B cell (primary cell): ENCODE measurements at regions not wholly inside any gene's neighbourhood (a gene's known extent, or its start where the extent isn't known, plus 50 kb on each side); places are given as distances from the start of the nearest gene placed in this dataset.

Experiments used
- ATAC-seq: fragments of 200-7000 bp; cut with Tn5 transposase; one replicate; pipeline ENCODE4 v1.10.0; 2021; ENCODE audit warnings: low read depth, mild to moderate bottlenecking, moderate number of reproducible peaks, moderate library complexity
- CTCF ChIA-PET: fragments of 350-600 bp; sonication (Branson Sonifier 250); formaldehyde crosslinking; loops from one replicate; lab custom pipeline; 2021; ENCODE audit warnings: antibody characterized with exemption, inconsistent platforms; lab: Charles Lee
- POLR2A ChIA-PET: fragments of 350-600 bp; sonication (Branson Sonifier 250); formaldehyde crosslinking; loops from one replicate; lab custom pipeline; 2021; ENCODE audit warnings: antibody characterized with exemption; lab: Charles Lee
- DNase-seq: peaks from one replicate; pipeline ENCODE4 v3.0.0; 2013
- H2AFZ ChIP-seq: 2 replicates; pipeline ENCODE4 v1.6.1; 2012; ENCODE audit warnings: mild to moderate bottlenecking, low read depth, low read length; ENCODE audit not compliant: insufficient read depth, poor library complexity, severe bottlenecking
- H3K27ac ChIP-seq, 2 donors: 1 replicate in 1 of 2; 2 replicates in 1 of 2; pipeline ENCODE4 v1.5.1; 2012 to 2013; ENCODE audit warnings: low read length in 2 of 2, mild to moderate bottlenecking in 2 of 2, moderate library complexity in 1 of 2
- H3K27me3 ChIP-seq, 4 experiments: fragments of 200-600 bp in 1 of 4; sonication (generic) in 1 of 4; replicated peaks in 1 of 4; 1 replicate in 2 of 4; 2 replicates in 2 of 4; pipeline versions ENCODE4 v1.6.1 to v1.7.0; 2013 to 2016; ENCODE audit warnings: low read length in 3 of 4, mild to moderate bottlenecking in 2 of 4, mixed read lengths in 1 of 4, moderate library complexity in 1 of 4; ENCODE audit not compliant: insufficient read depth in 4 of 4, control insufficient read depth in 3 of 4; ENCODE audit errors: control extremely low read depth in 1 of 4
- H3K36me3 ChIP-seq, 2 experiments: replicated peaks in 1 of 2; 1 replicate in 1 of 2; 2 replicates in 1 of 2; pipeline versions ENCODE4 v1.6.1 to v1.7.1; 2013; ENCODE audit warnings: low read length in 1 of 2; ENCODE audit not compliant: insufficient read depth in 2 of 2, control insufficient read depth in 1 of 2; ENCODE audit errors: control extremely low read depth in 1 of 2, extremely low read depth in 1 of 2
- H3K4me1 ChIP-seq, 2 donors: fragments of 200-600 bp in 1 of 2; sonication (generic) in 1 of 2; 1 replicate in 1 of 2; 2 replicates in 1 of 2; pipeline versions ENCODE4 v1.5.1 to v1.6.1; 2013 to 2017; ENCODE audit warnings: low read length in 2 of 2; ENCODE audit not compliant: control insufficient read depth in 2 of 2, insufficient read depth in 2 of 2
- H3K4me2 ChIP-seq: replicated peaks from 2 replicates; pipeline ENCODE3; 2012; ENCODE audit warnings: mild to moderate bottlenecking, low read depth, low read length; ENCODE audit not compliant: poor library complexity, severe bottlenecking
- H3K4me3 ChIP-seq, 5 experiments: fragments of 200-600 bp in 1 of 5; sonication (generic) in 1 of 5; 1 replicate in 3 of 5; 2 replicates in 2 of 5; pipeline versions ENCODE4 v1.5.1 to v1.7.0; 2011 to 2016; ENCODE audit warnings: low read length in 4 of 5, mild to moderate bottlenecking in 4 of 5, low read depth in 2 of 5, control low read depth in 1 of 5, moderate library complexity in 1 of 5; ENCODE audit not compliant: insufficient read depth in 1 of 5; ENCODE audit errors: control extremely low read depth in 1 of 5, extremely low read depth in 1 of 5
- H3K79me2 ChIP-seq: fragments of 200-600 bp; sonication (generic); one replicate; pipeline ENCODE4 v1.6.0; 2016; ENCODE audit warnings: low read length; ENCODE audit not compliant: control insufficient read depth, insufficient read depth
- H3K9ac ChIP-seq: fragments of 200-600 bp; sonication (generic); 2 replicates; pipeline ENCODE4 v1.6.1; 2017; ENCODE audit warnings: mild to moderate bottlenecking, low read length, moderate library complexity
- H3K9me3 ChIP-seq, 3 donors: one replicate each; pipeline versions ENCODE4 v1.6.1 to v1.7.1; 2013; ENCODE audit warnings: low read length in 2 of 3; ENCODE audit not compliant: control insufficient read depth in 2 of 3, insufficient read depth in 1 of 3; ENCODE audit errors: control extremely low read depth in 1 of 3
- H4K20me1 ChIP-seq: 2 replicates; pipeline ENCODE4 v1.6.0; 2012; ENCODE audit warnings: mild to moderate bottlenecking, low read length; ENCODE audit not compliant: insufficient read depth, control insufficient read depth, poor library complexity, severe bottlenecking
- H3K27ac Mint-ChIP-seq: one replicate; pipeline ENCODE4 v1.8.0; 2021; ENCODE audit warnings: mixed read lengths
- H3K27me3 Mint-ChIP-seq: one replicate; pipeline ENCODE4 v1.8.0; 2021; ENCODE audit warnings: mixed read lengths
- H3K4me1 Mint-ChIP-seq: one replicate; pipeline ENCODE4 v1.8.0; 2021; ENCODE audit warnings: mixed read lengths
- H3K4me3 Mint-ChIP-seq: one replicate; pipeline ENCODE4 v1.8.0; 2021; ENCODE audit warnings: mixed read lengths
- H3K9me3 Mint-ChIP-seq: one replicate; pipeline ENCODE4 v1.8.0; 2022; ENCODE audit warnings: mixed read lengths; ENCODE audit not compliant: insufficient read depth
- EZH2 ChIP-seq: IDR thresholded peaks from 2 replicates; pipeline ENCODE4 v1.6.1; 2012; ENCODE audit warnings: borderline replicate concordance, low read depth, mild to moderate bottlenecking, moderate library complexity, low read length; ENCODE audit not compliant: insufficient read depth, poor library complexity, severe bottlenecking
- whole genome bisulfite sequencing: methylation state at CpG from one replicate; pipeline ENCODE4 v1.1.5; 2013; ENCODE audit warnings: missing lambda C conversion rate; ENCODE audit not compliant: insufficient coverage; 5-methylcytosine and 5-hydroxymethylcytosine counted together
- intact Hi-C: fragments of 100-400 bp; cut with micrococcal nuclease; formaldehyde crosslinking; loops from one replicate; pipeline ENCODE4 v1.10.0; 2022
- TF ChIP-seq, protein P1 (sequence below): fragments of 200-600 bp; IDR thresholded peaks from one replicate; pipeline ENCODE4 v1.8.0; 2022; ENCODE audit warnings: antibody characterized with exemption, mild to moderate bottlenecking

- TF ChIP-seq, protein P1, sequence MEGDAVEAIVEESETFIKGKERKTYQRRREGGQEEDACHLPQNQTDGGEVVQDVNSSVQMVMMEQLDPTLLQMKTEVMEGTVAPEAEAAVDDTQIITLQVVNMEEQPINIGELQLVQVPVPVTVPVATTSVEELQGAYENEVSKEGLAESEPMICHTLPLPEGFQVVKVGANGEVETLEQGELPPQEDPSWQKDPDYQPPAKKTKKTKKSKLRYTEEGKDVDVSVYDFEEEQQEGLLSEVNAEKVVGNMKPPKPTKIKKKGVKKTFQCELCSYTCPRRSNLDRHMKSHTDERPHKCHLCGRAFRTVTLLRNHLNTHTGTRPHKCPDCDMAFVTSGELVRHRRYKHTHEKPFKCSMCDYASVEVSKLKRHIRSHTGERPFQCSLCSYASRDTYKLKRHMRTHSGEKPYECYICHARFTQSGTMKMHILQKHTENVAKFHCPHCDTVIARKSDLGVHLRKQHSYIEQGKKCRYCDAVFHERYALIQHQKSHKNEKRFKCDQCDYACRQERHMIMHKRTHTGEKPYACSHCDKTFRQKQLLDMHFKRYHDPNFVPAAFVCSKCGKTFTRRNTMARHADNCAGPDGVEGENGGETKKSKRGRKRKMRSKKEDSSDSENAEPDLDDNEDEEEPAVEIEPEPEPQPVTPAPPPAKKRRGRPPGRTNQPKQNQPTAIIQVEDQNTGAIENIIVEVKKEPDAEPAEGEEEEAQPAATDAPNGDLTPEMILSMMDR: no peak
- no peak for TF ChIP-seq EZH2
- Histone ChIP-seq H2AFZ (no peak overlapping the region), H3K27me3 (no peaks in the 10 kb centered on the region), H3K4me2 (no peak overlapping the region), H3K4me1 (no peaks in the 10 kb centered on the region), H3K9me3 (peaks cover 0 to 3% (median 0%) of the 10 kb centered on the region in 3 donors), H3K9ac (no peak overlapping the region), H4K20me1 (no peaks in the 10 kb centered on the region), H3K79me2 (no peaks in the 10 kb centered on the region), H3K4me3 (no peak overlapping the region), H3K36me3 (no peaks in the 10 kb centered on the region), H3K27ac (no peak overlapping the region)
- POLR2A ChIA-PET: no interaction called here
- 94% methylated on average over 10 of the region's 11 CpGs for WGBS
- DNase-seq (no peak), ATAC-seq (no peak)
- Mint-ChIP-seq H3K9me3 (no peaks in the 10 kb centered on the region), H3K4me1 (no peaks in the 10 kb centered on the region), H3K27ac (no peak overlapping the region), H3K4me3 (no peak overlapping the region), H3K27me3 (no peaks in the 10 kb centered on the region)
- CTCF ChIA-PET: no interaction called here
- intact Hi-C loops: no loop called here
Measured at GRCh38 chr6:121653624-121654008, 218.2 kb downstream of the GJA1 start.

GRCh38 chr6:121657972-121658371, 222.5 kb downstream of the GJA1 start:
- H3K4me1 Mint-ChIP-seq: no peaks in the 10 kb centered on the region
- CTCF ChIA-PET: no interaction called here
- H3K4me3 ChIP-seq: no peak overlapping the region
- TF ChIP-seq EZH2: no peak
- TF ChIP-seq, protein P1: no peak
- H3K9ac ChIP-seq: no peak overlapping the region
- no peaks in the 10 kb centered on the region for H3K9me3 Mint-ChIP-seq
- no peaks in the 10 kb centered on the region for H3K4me1 ChIP-seq
- no peaks in the 10 kb centered on the region for H3K27me3 ChIP-seq
- POLR2A ChIA-PET: no interaction called here
- H3K27me3 Mint-ChIP-seq: no peaks in the 10 kb centered on the region
- H3K4me3 Mint-ChIP-seq: no peak overlapping the region
- H4K20me1 ChIP-seq: no peaks in the 10 kb centered on the region
- intact Hi-C loops: no loop called here
- no peaks in the 10 kb centered on the region for H3K79me2 ChIP-seq
- no peak overlapping the region for H3K4me2 ChIP-seq
- no peak overlapping the region for H3K27ac Mint-ChIP-seq
- no peak overlapping the region for H2AFZ ChIP-seq
- no peaks in the 10 kb centered on the region for H3K36me3 ChIP-seq
- no peak overlapping the region for H3K27ac ChIP-seq
- DNase-seq (no peak), ATAC-seq (no peak)
- peaks cover 0 to 3% (median 0%) of the 10 kb centered on the region in 3 donors for H3K9me3 ChIP-seq
